HG02884 (cell line): ENCODE measurements at regions not wholly inside any gene's neighbourhood (a gene's known extent, or its start where the extent isn't known, plus 50 kb on each side); places are given as distances from the start of the nearest gene placed in this dataset.

Experiments used
- ATAC-seq: cut with Tn5 transposase; IDR thresholded peaks from one replicate; pipeline ENCODE4 v1.9.1; 2021; ENCODE audit warnings: mild to moderate bottlenecking, moderate library complexity; ENCODE audit not compliant: unreplicated experiment

- ATAC-seq: no peak
These were observed 278.2 kb upstream of the GATB start for GRCh38 chr4:152039023-152039481.

GRCh38 chr4:152038238-152038637 lies 277.4 kb upstream of the GATB start:
- ATAC-seq: no peak

GRCh38 chr4:152037435-152037834 lies 276.6 kb upstream of the GATB start:
- ATAC-seq: no peak

GRCh38 chr4:152033621-152034020 lies 272.8 kb upstream of the GATB start:
- no peak for ATAC-seq

DNA sequence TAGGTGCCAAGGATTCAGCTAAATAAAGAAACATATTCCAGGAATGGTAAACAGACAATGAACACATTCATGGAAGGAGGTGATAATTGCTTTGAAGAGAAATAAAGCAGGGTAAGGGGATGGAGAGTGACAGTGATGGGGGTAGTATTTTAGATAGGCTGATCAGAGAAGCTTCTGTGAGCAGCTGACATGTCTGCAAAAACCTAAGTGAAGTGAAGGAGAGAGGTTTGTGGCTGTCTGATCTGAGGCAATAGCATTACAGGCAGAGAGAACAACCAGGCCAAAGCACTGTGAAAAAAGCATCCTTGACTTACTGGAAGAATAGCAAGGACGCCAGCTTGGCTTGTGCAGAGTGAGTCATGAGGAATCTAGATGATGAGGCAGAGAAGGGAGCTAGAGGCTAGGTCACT lies 271.9 kb upstream of the GATB start:
- ATAC-seq: no peak

GRCh38 chr4:152029631-152030030 lies 268.8 kb upstream of the GATB start:
- ATAC-seq: no peak

DNA sequence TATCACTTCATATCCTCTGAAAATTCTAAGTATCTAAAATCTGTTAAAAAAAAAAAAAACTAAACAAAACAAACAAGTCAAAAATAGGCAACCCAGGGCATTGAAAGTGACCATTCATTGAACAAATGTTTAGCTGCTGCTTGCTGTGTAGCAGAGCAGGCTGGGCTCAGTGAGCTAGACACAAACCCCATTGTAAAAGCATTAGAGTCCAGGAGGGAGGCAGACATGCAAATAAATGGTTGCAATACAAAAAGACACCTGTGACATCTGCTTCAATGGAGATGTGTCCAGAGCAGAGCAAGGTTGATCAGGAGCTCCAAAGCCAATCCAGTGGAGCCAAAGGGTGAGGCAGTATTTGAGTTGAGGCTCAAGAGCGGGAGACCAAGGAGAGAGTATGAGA lies 267.3 kb upstream of the GATB start:
- ATAC-seq: no peak

DNA sequence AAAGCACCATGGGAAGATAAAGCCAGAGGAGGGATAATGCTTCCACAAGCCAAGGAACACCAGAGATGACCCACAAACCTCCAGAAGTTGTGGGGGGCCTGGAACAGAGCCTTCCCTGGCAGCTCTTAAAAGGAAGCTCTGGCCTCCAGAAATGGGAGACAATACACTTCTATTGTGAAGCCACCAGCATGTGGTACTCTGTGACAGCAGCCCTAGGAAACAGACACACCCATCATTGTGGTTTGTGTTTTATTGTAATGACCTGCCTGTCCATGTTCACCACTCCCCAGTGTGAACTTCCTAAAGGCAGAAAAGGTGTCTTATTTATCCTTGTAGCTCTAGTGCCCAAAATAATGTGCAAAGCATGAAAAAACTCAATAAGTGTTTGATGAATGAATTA lies 264.1 kb upstream of the GATB start:
- ATAC-seq: no peak

DNA sequence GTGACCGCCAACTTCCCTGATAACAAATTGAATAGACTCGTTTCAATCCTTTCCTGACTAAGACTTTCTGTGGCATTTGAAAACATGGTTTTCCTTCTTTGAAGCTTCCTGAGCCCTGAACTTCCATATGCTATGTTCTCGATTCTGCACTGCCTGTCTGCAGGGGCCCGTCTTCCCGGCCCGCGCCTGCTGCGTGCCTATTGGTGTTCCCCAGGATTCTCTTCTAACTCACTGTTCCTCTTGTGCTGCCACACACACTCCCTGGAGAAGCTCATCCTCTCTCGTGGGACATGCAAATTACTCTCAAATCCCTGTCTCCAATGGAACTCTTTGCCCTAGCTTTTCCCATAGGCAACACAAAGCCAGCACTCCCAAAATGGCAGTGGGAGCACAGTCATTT lies 262.9 kb upstream of the GATB start:
- no peak for ATAC-seq

- no peak for ATAC-seq
These were observed 261.7 kb upstream of the GATB start for GRCh38 chr4:152022543-152022942.

DNA sequence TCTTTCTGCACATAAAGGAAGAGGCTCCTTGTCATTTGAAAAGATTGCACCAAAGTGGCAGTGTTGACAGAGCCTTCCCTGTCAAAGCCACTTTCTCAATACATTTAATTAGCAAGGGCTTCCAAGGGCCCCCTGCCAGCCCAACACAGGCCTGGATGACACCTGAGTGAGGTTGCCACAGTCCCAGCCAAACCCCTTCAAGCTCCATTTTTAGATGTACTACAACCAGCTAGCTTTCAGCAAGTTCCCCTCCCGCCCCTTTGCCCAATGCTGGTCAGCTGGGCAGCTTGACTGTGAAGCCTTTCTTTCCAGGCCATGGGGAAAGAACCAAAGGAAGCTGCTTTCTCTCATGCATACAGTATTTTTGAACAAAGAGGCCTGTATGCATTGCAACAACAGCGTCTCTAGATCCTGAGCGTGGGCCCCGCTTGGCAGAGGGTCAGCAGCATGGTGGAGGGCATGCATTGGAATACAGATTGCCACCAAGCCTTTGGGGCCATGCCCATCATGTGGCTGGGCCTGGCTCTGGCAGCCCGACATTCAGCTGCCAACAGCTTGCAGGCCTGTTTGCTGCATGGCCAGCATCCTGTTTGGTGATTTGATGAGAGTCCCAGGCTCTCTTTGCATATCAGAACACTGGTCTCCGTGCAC lies 261.1 kb upstream of the GATB start:
- ATAC-seq: no peak

DNA sequence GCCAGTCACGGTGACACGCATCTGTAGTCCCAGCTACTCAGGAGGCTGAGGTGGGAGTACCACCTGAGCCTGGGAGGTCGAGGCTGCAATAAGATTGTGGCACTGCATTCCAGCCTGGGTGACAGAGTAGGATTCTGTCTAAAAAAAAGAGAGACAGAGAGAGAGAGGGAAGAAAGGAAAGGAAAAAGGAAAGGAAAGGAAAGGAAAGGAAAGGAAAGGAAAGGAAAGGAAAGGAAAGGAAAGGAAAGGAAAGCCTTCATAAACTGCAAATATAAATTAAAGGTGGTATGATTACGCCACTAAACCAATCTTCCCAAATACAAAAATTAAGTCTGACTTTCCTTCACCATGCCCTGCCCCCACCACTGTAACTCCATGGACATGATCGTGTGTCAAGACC lies 259.3 kb upstream of the GATB start:
- no peak for ATAC-seq

- no peak for ATAC-seq
These were observed 255.5 kb upstream of the GATB start for GRCh38 chr4:152016303-152016620.

- no peak for ATAC-seq
These were observed 254.9 kb upstream of the GATB start for GRCh38 chr4:152015597-152016302.

DNA sequence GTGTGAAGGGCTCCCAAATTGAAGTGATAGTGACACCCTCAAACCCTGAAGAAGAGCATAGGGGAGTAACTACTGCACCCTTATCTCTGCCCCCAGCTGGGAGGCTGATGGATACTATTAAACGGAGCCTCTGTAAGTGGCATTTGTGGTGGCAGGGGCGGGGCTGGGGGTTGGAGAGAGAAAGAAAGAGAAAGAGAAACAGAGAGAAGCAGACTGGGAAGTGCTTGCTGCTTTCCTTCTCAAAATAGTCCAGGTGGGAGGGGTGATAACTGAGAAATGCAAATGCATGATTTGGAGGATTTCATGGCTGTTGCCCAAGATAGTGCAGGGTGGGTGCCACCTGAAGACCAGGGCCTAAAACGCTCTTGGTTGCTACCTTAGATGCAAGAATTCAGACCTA lies 253.5 kb upstream of the GATB start:
- ATAC-seq: peak; percentile 95

GRCh38 chr4:152011469-152011868 lies 250.7 kb upstream of the GATB start:
- no peak for ATAC-seq

DNA sequence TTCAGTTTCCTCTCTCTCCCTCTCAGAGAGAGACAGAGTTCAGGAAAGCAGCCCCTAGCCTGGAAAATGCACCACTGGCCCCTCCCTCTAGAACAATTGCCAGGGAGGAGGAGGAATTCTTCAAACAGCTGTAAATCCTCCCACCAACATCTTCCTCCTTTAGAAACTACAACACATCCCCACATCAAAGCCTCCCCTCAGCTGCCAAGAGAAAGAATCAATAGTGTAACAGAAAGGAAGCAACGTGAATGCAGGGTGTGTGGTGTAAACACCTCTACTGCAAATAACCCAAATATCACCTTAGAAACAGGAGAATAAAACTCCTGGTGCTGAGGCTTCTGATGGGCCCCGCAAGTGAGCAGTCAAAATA lies 249.9 kb upstream of the GATB start:
- ATAC-seq: no peak

GRCh38 chr4:152009983-152010709 lies 249.3 kb upstream of the GATB start:
- ATAC-seq: no peak

DNA sequence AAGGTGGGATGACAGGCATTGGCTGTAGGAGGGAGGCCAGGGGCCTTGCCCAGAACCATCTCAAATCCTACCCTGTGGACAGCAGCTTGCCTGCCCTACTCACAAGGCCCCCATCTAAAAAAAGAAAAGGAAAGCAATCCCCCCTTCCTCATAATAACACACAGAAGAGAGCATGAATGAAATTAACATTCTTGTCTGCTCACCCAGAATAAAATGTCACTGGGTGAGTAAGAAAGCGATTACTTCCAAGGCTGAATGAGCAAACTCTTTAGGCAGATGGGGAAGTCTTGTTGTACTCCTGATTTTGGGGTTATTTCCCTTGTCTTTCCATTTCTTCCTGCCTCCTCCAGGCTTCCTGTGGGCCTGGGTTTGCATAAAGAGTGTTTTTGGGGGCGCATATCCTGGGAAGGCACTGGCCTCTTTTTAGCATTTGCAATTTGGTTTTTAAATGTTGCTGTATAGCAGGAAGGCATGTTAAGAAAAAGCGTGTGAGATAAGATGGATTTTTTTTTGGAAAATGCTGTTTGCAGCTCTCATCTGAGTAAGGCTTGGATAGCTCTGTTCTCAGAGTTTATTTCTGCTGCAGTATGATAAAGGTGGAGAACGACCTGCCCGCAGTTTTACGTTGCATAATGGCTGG lies 248.3 kb upstream of the GATB start:
- ATAC-seq: no peak

GRCh38 chr4:152007111-152007510 lies 246.3 kb upstream of the GATB start:
- no peak for ATAC-seq

DNA sequence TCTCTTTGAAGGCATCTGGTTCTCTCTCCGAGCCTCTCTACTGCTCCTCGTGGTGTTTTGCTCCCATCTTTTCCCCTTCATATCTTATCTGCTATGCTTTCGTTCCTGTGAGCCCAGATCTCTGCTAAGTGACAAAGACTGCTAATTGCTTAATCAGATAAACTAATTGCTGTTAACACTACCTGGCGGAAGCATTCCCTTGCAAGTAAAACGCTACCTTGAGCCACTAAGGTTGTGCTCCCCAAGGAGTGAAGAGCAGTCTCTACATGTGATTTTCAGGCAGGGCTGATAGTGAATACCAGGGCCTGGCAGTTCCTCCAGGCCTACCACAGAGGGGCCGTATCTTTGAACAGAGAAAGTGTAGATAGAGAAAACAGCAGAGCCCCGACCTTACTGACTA lies 244.0 kb upstream of the GATB start:
- no peak for ATAC-seq

DNA sequence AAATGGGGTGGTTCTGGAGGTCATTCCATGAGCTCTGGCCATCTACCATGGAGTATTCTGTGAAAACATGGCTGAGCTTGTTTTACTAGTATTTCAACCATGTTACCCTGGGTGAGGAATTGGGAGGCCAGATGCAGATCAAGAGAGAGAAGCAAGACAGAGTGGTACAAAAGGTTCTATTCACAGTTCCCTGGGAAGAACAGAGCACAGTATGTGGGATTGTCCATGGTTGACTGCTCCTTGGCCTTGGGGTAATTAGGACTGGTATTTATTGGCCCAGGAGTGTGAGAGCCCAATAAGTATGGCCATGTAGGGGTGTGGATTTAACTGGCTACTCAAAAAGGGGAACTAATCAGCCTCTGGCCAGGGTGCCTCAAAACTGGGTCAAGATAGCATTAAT lies 239.7 kb upstream of the GATB start:
- ATAC-seq: no peak
